ENCODE measurements at regions not wholly inside any gene's neighbourhood (a gene's known extent, or its start where the extent isn't known, plus 50 kb on each side); places are given as distances from the start of the nearest gene placed in this dataset.
"Not testable (repeated sequence)": the region's sequence is repeated elsewhere in the genome, so short reads cannot be mapped to it uniquely, and the experiment has no call there.

GRCh38 chr2:106294182-106294581 lies 100.1 kb upstream of the UXS1 start:
- in situ Hi-C loops (cut with HindIII; ENCODE audit: low sequenced_read_pairs), result no loop called here
- DNase-seq (ENCODE audit: low spot score), result no peak

- DNase-seq (ENCODE audit: low spot score), result no peak
- in situ Hi-C loops (cut with HindIII; ENCODE audit: low sequenced_read_pairs), result no loop called here
Observed at GRCh38 chr2:106293271-106293783, 99.2 kb upstream of the UXS1 start.

GRCh38 chr2:106292627-106293026 lies 98.5 kb upstream of the UXS1 start:
- in situ Hi-C loops (cut with HindIII; ENCODE audit: low sequenced_read_pairs), result no loop called here
- no peak for DNase-seq (ENCODE audit: low spot score)

GRCh38 chr2:106288873-106289272 lies 94.8 kb upstream of the UXS1 start:
- in situ Hi-C loops (cut with HindIII; ENCODE audit: low sequenced_read_pairs), result no loop called here
- no peak for DNase-seq (ENCODE audit: low spot score)

GRCh38 chr2:106285237-106285829 lies 91.2 kb upstream of the UXS1 start:
- DNase-seq (ENCODE audit: low spot score), result no peak
- in situ Hi-C loops (cut with HindIII; ENCODE audit: low sequenced_read_pairs), result no loop called here

- in situ Hi-C loops (cut with HindIII; ENCODE audit: low sequenced_read_pairs), result no loop called here
Observed at GRCh38 chr2:106284691-106285202, 90.6 kb upstream of the UXS1 start.

GRCh38 chr2:106284255-106284654 lies 90.2 kb upstream of the UXS1 start:
- in situ Hi-C loops (cut with HindIII; ENCODE audit: low sequenced_read_pairs), result no loop called here
- DNase-seq (ENCODE audit: low spot score), result no peak

More at GRCh38 chr2:106284691-106285202, 90.6 kb upstream of the UXS1 start:
- DNase-seq (ENCODE audit: low spot score), result no peak

- DNase-seq (ENCODE audit: low spot score); in situ Hi-C loops (cut with HindIII; ENCODE audit: low sequenced_read_pairs): not testable (repeated sequence)
Observed at GRCh38 chr2:106283228-106284152, 89.4 kb upstream of the UXS1 start.

- in situ Hi-C loops (cut with HindIII; ENCODE audit: low sequenced_read_pairs), result no loop called here
- peak; percentile 7 for DNase-seq (ENCODE audit: low spot score)
Observed at GRCh38 chr2:106282462-106283170, 88.5 kb upstream of the UXS1 start.

- DNase-seq (ENCODE audit: low spot score); in situ Hi-C loops (cut with HindIII; ENCODE audit: low sequenced_read_pairs): not testable (repeated sequence)
Observed at GRCh38 chr2:106281907-106282430, 87.9 kb upstream of the UXS1 start.

GRCh38 chr2:106280722-106281446 lies 86.8 kb upstream of the UXS1 start:
- no peak for DNase-seq (ENCODE audit: low spot score)
- in situ Hi-C loops (cut with HindIII; ENCODE audit: low sequenced_read_pairs), result no loop called here

- DNase-seq (ENCODE audit: low spot score), result no peak
- in situ Hi-C loops (cut with HindIII; ENCODE audit: low sequenced_read_pairs), result no loop called here
Observed at GRCh38 chr2:106280224-106280623, 86.1 kb upstream of the UXS1 start.

GRCh38 chr2:106278112-106278876 lies 84.2 kb upstream of the UXS1 start:
- in situ Hi-C loops (cut with HindIII; ENCODE audit: low sequenced_read_pairs), result no loop called here
- DNase-seq (ENCODE audit: low spot score), result no peak

- DNase-seq (ENCODE audit: low spot score), result no peak
- in situ Hi-C loops (cut with HindIII; ENCODE audit: low sequenced_read_pairs), result no loop called here
Observed at GRCh38 chr2:106277426-106277825, 83.3 kb upstream of the UXS1 start.

- no peak for DNase-seq (ENCODE audit: low spot score)
- in situ Hi-C loops (cut with HindIII; ENCODE audit: low sequenced_read_pairs), result no loop called here
Observed at GRCh38 chr2:106275971-106276370, 81.9 kb upstream of the UXS1 start.

- in situ Hi-C loops (cut with HindIII; ENCODE audit: low sequenced_read_pairs), result no loop called here
- no peak for DNase-seq (ENCODE audit: low spot score)
Observed at GRCh38 chr2:106274668-106275067, 80.6 kb upstream of the UXS1 start.

- in situ Hi-C loops (cut with HindIII; ENCODE audit: low sequenced_read_pairs), result no loop called here
- no peak for DNase-seq (ENCODE audit: low spot score)
Observed at GRCh38 chr2:106272216-106272807, 78.2 kb upstream of the UXS1 start.

- in situ Hi-C loops (cut with HindIII; ENCODE audit: low sequenced_read_pairs), result no loop called here
- no peak for DNase-seq (ENCODE audit: low spot score)
Observed at GRCh38 chr2:106270471-106270891, 76.4 kb upstream of the UXS1 start.

Measured in G401 (cell line).